ENCODE measurements at regions not wholly inside any gene's neighbourhood (a gene's known extent, or its start where the extent isn't known, plus 50 kb on each side); places are given as distances from the start of the nearest gene placed in this dataset.

DNA sequence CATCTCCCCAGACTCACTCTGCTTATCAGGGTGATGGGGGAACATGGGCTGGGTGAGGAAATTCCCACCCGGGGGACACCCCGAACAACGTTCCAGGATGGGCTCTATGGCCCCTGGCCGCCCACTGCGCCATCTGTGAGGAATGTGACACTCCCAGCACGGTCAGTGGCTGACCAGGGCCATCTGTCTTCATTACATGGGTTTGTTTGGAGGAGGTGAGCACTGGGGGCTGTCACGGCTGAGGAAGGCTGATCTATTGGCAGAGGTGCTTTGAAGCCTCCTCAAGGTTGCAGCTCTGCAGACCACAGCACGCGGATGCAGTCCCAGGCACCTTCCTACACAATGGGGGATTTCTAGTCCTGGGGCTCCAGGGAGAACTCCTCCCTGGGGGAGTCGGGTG lies 214.1 kb upstream of the FOXF1 start:
- no peaks in the 10 kb centered on the region for H3K9me3 ChIP-seq (ENCODE audit: low read length)
- no peaks in the 10 kb centered on the region for H3K9me2 ChIP-seq (replicated peaks; ENCODE audit: low read length)
- H3K36me3 ChIP-seq (ENCODE audit: low read depth, low read length): no peaks in the 10 kb centered on the region
- no peaks in the 10 kb centered on the region for H3K4me1 ChIP-seq (ENCODE audit: insufficient read depth, low read length)
- TF ChIP-seq EZH2 (IDR thresholded peaks at IDR 0.05; ENCODE audit: low read length, unreplicated experiment) (no peak), EZH2phosphoT487 (IDR thresholded peaks at IDR 0.05; ENCODE audit: borderline replicate concordance, low read length) (no peak)
- TF ChIP-seq, protein P1, sequence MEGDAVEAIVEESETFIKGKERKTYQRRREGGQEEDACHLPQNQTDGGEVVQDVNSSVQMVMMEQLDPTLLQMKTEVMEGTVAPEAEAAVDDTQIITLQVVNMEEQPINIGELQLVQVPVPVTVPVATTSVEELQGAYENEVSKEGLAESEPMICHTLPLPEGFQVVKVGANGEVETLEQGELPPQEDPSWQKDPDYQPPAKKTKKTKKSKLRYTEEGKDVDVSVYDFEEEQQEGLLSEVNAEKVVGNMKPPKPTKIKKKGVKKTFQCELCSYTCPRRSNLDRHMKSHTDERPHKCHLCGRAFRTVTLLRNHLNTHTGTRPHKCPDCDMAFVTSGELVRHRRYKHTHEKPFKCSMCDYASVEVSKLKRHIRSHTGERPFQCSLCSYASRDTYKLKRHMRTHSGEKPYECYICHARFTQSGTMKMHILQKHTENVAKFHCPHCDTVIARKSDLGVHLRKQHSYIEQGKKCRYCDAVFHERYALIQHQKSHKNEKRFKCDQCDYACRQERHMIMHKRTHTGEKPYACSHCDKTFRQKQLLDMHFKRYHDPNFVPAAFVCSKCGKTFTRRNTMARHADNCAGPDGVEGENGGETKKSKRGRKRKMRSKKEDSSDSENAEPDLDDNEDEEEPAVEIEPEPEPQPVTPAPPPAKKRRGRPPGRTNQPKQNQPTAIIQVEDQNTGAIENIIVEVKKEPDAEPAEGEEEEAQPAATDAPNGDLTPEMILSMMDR (conservative IDR thresholded peaks at IDR 0.05; ENCODE audit: low read depth, low read length): no peak
- H3K9ac ChIP-seq (ENCODE audit: low read length): no peak overlapping the region
- ATAC-seq: no peak
- H3F3A ChIP-seq (ENCODE audit: low read length, unreplicated experiment): no peaks in the 10 kb centered on the region
- no peaks in the 10 kb centered on the region for H4K20me1 ChIP-seq (ENCODE audit: low read length)
- intact Hi-C loops (cut with micrococcal nuclease): no loop called here
- no peak overlapping the region for H3K4me2 ChIP-seq (ENCODE audit: low read length)
- no peaks in the 10 kb centered on the region for H3K79me2 ChIP-seq (ENCODE audit: low read length)
- POLR2A ChIA-PET (ENCODE audit: unreplicated experiment): no interaction called here
- H3K27ac ChIP-seq (ENCODE audit: low read length): no peak overlapping the region
- peaks cover 95% of the 10 kb centered on the region for H3K27me3 ChIP-seq (ENCODE audit: low read length)
- no TSS peak for BruUV-seq (replicated peaks)
- DNase-seq: no peak
- no peak overlapping the region for H2AFZ ChIP-seq (ENCODE audit: low read length)
- CTCF ChIA-PET: no interaction called here
- no peak overlapping the region for H3K4me3 ChIP-seq (ENCODE audit: low read length)

DNA sequence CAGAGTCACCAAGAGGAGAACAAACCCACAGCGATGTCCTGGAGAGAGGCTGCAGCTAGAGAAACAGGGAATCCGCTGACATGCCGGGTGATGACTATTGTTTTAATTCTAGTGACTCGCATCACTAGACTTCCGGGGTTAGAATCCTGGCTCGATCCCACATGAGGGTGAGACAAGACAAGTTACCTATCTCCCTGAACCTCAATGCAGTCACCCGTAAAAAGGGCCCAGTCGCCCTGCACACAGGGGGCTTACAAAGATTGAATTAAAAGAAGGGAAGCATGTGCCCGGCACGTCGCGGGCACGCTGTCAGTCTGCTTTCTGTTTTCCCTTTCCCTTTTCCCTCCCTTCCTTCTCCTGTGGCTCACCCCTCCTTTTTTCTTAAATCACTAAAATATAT lies 212.9 kb upstream of the FOXF1 start:
- H3K9me2 ChIP-seq (replicated peaks; ENCODE audit: low read length): no peaks in the 10 kb centered on the region
- H3K79me2 ChIP-seq (ENCODE audit: low read length): no peaks in the 10 kb centered on the region
- TF ChIP-seq EZH2 (IDR thresholded peaks at IDR 0.05; ENCODE audit: low read length, unreplicated experiment) (no peak), EZH2phosphoT487 (IDR thresholded peaks at IDR 0.05; ENCODE audit: borderline replicate concordance, low read length) (no peak)
- TF ChIP-seq, protein P1 (conservative IDR thresholded peaks at IDR 0.05; ENCODE audit: low read depth, low read length): no peak
- H3F3A ChIP-seq (ENCODE audit: low read length, unreplicated experiment): no peaks in the 10 kb centered on the region
- BruUV-seq (replicated peaks): no TSS peak
- no peaks in the 10 kb centered on the region for H3K4me1 ChIP-seq (ENCODE audit: insufficient read depth, low read length)
- DNase-seq (no peak), ATAC-seq (no peak)
- H4K20me1 ChIP-seq (ENCODE audit: low read length): no peaks in the 10 kb centered on the region
- ChIA-PET CTCF (no interaction called here), POLR2A (ENCODE audit: unreplicated experiment) (no interaction called here)
- no peaks in the 10 kb centered on the region for H3K36me3 ChIP-seq (ENCODE audit: low read depth, low read length)
- no peak overlapping the region for H3K27ac ChIP-seq (ENCODE audit: low read length)
- intact Hi-C loops (cut with micrococcal nuclease): no loop called here
- no peaks in the 10 kb centered on the region for H3K9me3 ChIP-seq (ENCODE audit: low read length)
- no peak overlapping the region for H3K4me2 ChIP-seq (ENCODE audit: low read length)
- H3K27me3 ChIP-seq (ENCODE audit: low read length): peaks cover 95% of the 10 kb centered on the region
- no peak overlapping the region for H2AFZ ChIP-seq (ENCODE audit: low read length)
- H3K4me3 ChIP-seq (ENCODE audit: low read length): no peak overlapping the region
- no peak overlapping the region for H3K9ac ChIP-seq (ENCODE audit: low read length)

- intact Hi-C loops (cut with micrococcal nuclease): no loop called here
- H3K9ac ChIP-seq (ENCODE audit: low read length): no peak overlapping the region
- peaks cover 95% of the 10 kb centered on the region for H3K27me3 ChIP-seq (ENCODE audit: low read length)
- H3F3A ChIP-seq (ENCODE audit: low read length, unreplicated experiment): no peaks in the 10 kb centered on the region
- DNase-seq: no peak
- H3K4me2 ChIP-seq (ENCODE audit: low read length): no peak overlapping the region
- no peaks in the 10 kb centered on the region for H3K9me2 ChIP-seq (replicated peaks; ENCODE audit: low read length)
- H3K4me1 ChIP-seq (ENCODE audit: insufficient read depth, low read length): no peaks in the 10 kb centered on the region
- H3K79me2 ChIP-seq (ENCODE audit: low read length): no peaks in the 10 kb centered on the region
- H4K20me1 ChIP-seq (ENCODE audit: low read length): no peaks in the 10 kb centered on the region
- no TSS peak for BruUV-seq (replicated peaks)
- H3K36me3 ChIP-seq (ENCODE audit: low read depth, low read length): no peaks in the 10 kb centered on the region
- ChIA-PET POLR2A (ENCODE audit: unreplicated experiment) (no interaction called here), CTCF (no interaction called here)
- H3K27ac ChIP-seq (ENCODE audit: low read length): no peak overlapping the region
- H3K9me3 ChIP-seq (ENCODE audit: low read length): no peaks in the 10 kb centered on the region
- H3K4me3 ChIP-seq (ENCODE audit: low read length): no peak overlapping the region
- no peak overlapping the region for H2AFZ ChIP-seq (ENCODE audit: low read length)
- no peak for ATAC-seq
- TF ChIP-seq EZH2phosphoT487 (IDR thresholded peaks at IDR 0.05; ENCODE audit: borderline replicate concordance, low read length) (no peak), EZH2 (IDR thresholded peaks at IDR 0.05; ENCODE audit: low read length, unreplicated experiment) (no peak)
These were observed 212.2 kb upstream of the FOXF1 start for GRCh38 chr16:86297866-86298757.

Measured in PC-3 (cell line).